Common myeloid progenitor, CD34-positive (primary cell): ENCODE measurements at regions not wholly inside any gene's neighbourhood (a gene's known extent, or its start where the extent isn't known, plus 50 kb on each side); places are given as distances from the start of the nearest gene placed in this dataset.
A peak's percentile ranks its signal among the peaks of the same experiment; 100 is the strongest.

Experiments
- CTCF ChIA-PET: fragments of 350-600 bp; sonication (Branson Sonifier 250); formaldehyde crosslinking; loops from one replicate; lab custom pipeline; 2021; ENCODE audit warnings: antibody characterized with exemption; lab: Charles Lee
- POLR2A ChIA-PET: fragments of 350-600 bp; sonication (Branson Sonifier 250); formaldehyde crosslinking; loops from one replicate; lab custom pipeline; 2021; ENCODE audit warnings: antibody characterized with exemption; lab: Charles Lee
- DNase-seq, 3 donors: peaks; one replicate each; pipeline versions ENCODE4 v3.0.0 to v3.0.0-alpha.2; 2013
- H3K27ac ChIP-seq, 2 experiments: 1 replicate in 1 of 2; 2 replicates in 1 of 2; pipeline ENCODE4 v1.7.0; 2013; ENCODE audit warnings: inconsistent platforms in 2 of 2, low read length in 2 of 2, mild to moderate bottlenecking in 2 of 2, low read depth in 1 of 2, moderate library complexity in 1 of 2; ENCODE audit not compliant: severe bottlenecking in 2 of 2, insufficient read depth in 1 of 2, poor library complexity in 1 of 2
- H3K27me3 ChIP-seq, 5 experiments: replicated peaks in 2 of 5; 1 replicate in 3 of 5; 2 replicates in 2 of 5; pipeline versions ENCODE4 v1.6.1 to v1.7.0; 2013; ENCODE audit warnings: low read length in 4 of 5, mild to moderate bottlenecking in 2 of 5, moderate library complexity in 2 of 5, inconsistent platforms in 1 of 5; ENCODE audit not compliant: insufficient read depth in 5 of 5, control insufficient read depth in 4 of 5
- H3K36me3 ChIP-seq, 4 experiments: 1 replicate in 2 of 4; 2 replicates in 2 of 4; pipeline versions ENCODE4 v1.6.1 to v1.7.0; 2013; ENCODE audit warnings: low read length in 3 of 4, control low read depth in 1 of 4, mild to moderate bottlenecking in 1 of 4; ENCODE audit not compliant: control insufficient read depth in 4 of 4, insufficient read depth in 4 of 4
- H3K4me1 ChIP-seq, 4 experiments: 1 replicate in 3 of 4; 2 replicates in 1 of 4; pipeline versions ENCODE4 v1.6.1 to v1.7.1; 2013; ENCODE audit warnings: low read length in 3 of 4, mild to moderate bottlenecking in 3 of 4, control low read depth in 1 of 4, inconsistent platforms in 1 of 4, moderate library complexity in 1 of 4; ENCODE audit not compliant: control insufficient read depth in 4 of 4, insufficient read depth in 4 of 4; ENCODE audit errors: control extremely low read depth in 1 of 4
- H3K4me3 ChIP-seq, 7 experiments: 1 replicate in 4 of 7; 2 replicates in 3 of 7; pipeline versions ENCODE4 v1.5.1 to v1.7.0; 2013; ENCODE audit warnings: mild to moderate bottlenecking in 7 of 7, low read length in 6 of 7, moderate library complexity in 6 of 7, inconsistent platforms in 2 of 7, low read depth in 2 of 7, control low read depth in 1 of 7; ENCODE audit not compliant: insufficient read depth in 4 of 7, control insufficient read depth in 1 of 7; ENCODE audit errors: extremely low read depth in 1 of 7
- H3K9me3 ChIP-seq, 5 experiments: 1 replicate in 4 of 5; 2 replicates in 1 of 5; pipeline versions ENCODE4 v1.6.1 to v1.7.1; 2013; ENCODE audit warnings: low read length in 4 of 5, mild to moderate bottlenecking in 2 of 5, inconsistent platforms in 1 of 5, low read depth in 1 of 5, moderate library complexity in 1 of 5; ENCODE audit not compliant: control insufficient read depth in 4 of 5, insufficient read depth in 2 of 5; ENCODE audit errors: control extremely low read depth in 1 of 5
- WGBS: methylation state at CpG from one replicate; pipeline ENCODE4 v1.1.5; 2013; ENCODE audit not compliant: insufficient coverage; 5-methylcytosine and 5-hydroxymethylcytosine counted together

DNA sequence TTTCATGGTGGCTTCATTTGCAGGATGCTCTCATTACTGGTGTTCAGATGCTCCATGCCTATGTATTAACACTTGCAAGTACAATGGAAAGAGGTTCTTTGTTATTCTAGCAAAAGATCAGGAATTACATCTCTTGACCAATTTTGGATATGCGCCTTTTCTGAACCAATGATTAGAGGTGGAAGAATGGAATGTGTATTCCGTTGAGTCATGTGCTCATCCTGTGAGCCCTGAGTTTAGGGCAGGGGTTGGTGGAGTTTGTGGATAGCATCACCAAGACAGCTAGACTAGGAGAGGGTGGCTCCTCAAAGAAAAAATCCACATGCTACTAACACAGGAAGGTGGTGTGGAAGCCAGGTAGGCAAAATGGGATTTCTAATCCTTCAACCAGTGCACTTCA, 80.7 kb upstream of the SLC25A26 start:
- ChIA-PET CTCF (no interaction called here), POLR2A (no interaction called here)
- no peak for DNase-seq
- Histone ChIP-seq H3K36me3 (no peaks in the 10 kb centered on the region), H3K9me3 (no peaks in the 10 kb centered on the region), H3K27ac (no peak overlapping the region), H3K4me3 (no peak overlapping the region), H3K4me1 (no peaks in the 10 kb centered on the region), H3K27me3 (peaks cover 0 to 5% (median 4%) of the 10 kb centered on the region in 5 experiments)
- WGBS = no CpG with 5 or more reads among the region's 2 CpGs

DNA sequence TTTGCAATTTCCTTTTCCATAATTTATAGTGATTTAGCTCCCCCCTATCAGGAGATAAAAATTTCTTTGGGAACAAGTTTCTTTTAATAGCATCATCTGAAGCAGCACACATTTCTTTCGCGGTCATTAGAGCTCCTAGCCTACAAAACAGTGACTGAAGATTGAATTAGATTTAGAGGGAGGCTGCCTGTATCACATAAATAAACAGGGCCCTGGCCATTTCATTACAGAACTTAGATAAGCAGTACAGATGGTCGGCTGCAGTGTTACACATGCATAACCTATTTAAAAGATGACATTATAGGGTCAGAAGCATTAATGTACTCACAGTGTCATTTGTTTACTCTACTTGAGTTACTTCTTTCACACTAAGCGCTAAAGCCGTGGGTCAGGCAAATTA, 81.4 kb upstream of the SLC25A26 start:
- Histone ChIP-seq H3K4me3 (no peak overlapping the region), H3K27me3 (peaks cover 0 to 5% (median 4%) of the 10 kb centered on the region in 5 experiments), H3K27ac (no peak overlapping the region), H3K36me3 (no peaks in the 10 kb centered on the region), H3K9me3 (no peaks in the 10 kb centered on the region), H3K4me1 (no peaks in the 10 kb centered on the region)
- no peak for DNase-seq
- WGBS = 80% methylated on average over 3 of the region's 5 CpGs
- ChIA-PET CTCF (interaction anchor here (0.8 to 1.1 kb wide), 3 partner anchors 15 to 354 kb away, joined by 3 read pairs; no protein-coding TSS in a partner anchor), POLR2A (no interaction called here)

DNA sequence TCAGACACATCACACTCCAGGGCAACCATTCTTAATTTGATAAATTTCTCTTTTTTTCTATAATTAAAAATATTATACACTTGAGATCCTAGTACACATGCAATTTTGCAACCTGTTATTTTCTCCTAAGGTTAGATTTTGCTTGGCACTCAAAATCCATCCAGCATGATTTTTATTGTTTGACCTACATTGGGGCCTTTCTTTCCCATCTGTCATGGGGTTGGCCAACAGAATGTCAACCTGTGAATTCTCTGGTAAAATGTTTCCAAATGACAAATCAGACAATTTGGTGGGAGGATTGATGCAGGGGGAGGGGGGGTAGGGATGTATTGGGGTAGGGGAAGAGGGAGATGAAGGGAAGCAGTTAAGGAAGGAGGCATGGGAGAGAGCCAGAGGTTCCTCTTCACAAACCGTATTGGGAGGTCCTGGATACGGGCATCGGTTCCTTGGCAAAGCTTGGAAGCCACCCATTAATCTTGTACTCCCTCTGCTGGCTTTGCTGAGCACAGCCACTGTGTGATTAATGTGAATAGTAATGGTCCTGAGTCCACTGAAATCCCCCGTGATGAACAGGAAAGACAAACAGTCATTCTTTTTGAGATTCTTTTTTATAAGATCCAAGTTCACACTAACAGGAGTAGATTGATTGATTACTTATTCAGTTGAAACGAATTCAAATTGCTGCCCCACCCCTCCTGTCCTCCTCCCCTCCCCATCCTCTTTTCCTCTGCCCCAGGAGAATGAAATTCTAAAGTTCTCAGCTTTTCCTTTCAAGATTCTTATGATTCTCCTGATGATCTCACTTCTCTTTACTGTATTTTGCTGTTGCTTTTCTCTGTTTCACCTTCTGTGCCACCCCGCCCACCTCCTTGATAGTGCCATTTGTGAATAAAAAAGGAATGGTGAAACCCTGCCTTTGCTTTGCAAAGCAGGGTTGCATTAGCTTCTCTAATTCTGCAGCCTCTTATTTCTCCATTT, 82.2 kb upstream of the SLC25A26 start:
- POLR2A ChIA-PET = no interaction called here
- no peaks in the 10 kb centered on the region for H3K36me3 ChIP-seq
- peaks cover 0 to 5% (median 4%) of the 10 kb centered on the region in 5 experiments for H3K27me3 ChIP-seq
- no peak overlapping the region for H3K4me3 ChIP-seq
- H3K27ac ChIP-seq = no peak overlapping the region
- 0% methylated on average over 1 of the region's 6 CpGs for WGBS
- CTCF ChIA-PET = interaction anchor here (0.8 to 1.2 kb wide), 5 partner anchors 15 to 354 kb away, joined by 3 to 5 read pairs (median 3); no protein-coding TSS in a partner anchor
- no peaks in the 10 kb centered on the region for H3K4me1 ChIP-seq
- peak; percentile 23 to 54 (median 40) for DNase-seq
- no peaks in the 10 kb centered on the region for H3K9me3 ChIP-seq

DNA sequence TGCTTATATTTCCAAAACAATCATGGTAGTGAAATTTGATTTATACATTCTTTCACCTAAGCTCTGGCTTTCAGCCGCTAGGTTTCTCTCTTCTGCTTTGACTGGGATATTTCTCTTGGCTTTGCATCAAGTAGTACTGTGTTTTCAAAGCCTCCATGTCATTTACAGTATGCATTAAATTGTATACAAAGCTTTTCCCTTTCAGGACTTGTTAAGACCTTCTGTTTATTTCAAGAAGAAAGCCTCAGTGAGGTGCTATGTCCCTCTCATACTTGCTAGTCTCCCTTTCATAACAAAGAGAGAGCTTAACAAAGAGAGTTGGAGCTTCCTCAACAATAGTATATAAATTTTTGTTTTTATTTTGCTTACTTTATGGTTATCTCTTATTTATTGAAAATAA, 84.2 kb upstream of the SLC25A26 start:
- Histone ChIP-seq H3K36me3 (no peaks in the 10 kb centered on the region), H3K4me3 (no peak overlapping the region), H3K27ac (no peak overlapping the region), H3K4me1 (no peaks in the 10 kb centered on the region), H3K27me3 (peaks cover 0 to 5% (median 3%) of the 10 kb centered on the region in 5 experiments), H3K9me3 (no peaks in the 10 kb centered on the region)
- no peak for DNase-seq
- CTCF ChIA-PET = interaction anchor here (0.6 to 1.5 kb wide), 6 partner anchors 11 to 117 kb away, joined by 3 to 5 read pairs (median 3); no protein-coding TSS in a partner anchor
- WGBS = no CpG with 5 or more reads among the region's 1 CpG
- POLR2A ChIA-PET = interaction anchor here (0.7 kb wide), 1 partner anchor 12 kb away, joined by 5 read pairs; no protein-coding TSS in a partner anchor

DNA sequence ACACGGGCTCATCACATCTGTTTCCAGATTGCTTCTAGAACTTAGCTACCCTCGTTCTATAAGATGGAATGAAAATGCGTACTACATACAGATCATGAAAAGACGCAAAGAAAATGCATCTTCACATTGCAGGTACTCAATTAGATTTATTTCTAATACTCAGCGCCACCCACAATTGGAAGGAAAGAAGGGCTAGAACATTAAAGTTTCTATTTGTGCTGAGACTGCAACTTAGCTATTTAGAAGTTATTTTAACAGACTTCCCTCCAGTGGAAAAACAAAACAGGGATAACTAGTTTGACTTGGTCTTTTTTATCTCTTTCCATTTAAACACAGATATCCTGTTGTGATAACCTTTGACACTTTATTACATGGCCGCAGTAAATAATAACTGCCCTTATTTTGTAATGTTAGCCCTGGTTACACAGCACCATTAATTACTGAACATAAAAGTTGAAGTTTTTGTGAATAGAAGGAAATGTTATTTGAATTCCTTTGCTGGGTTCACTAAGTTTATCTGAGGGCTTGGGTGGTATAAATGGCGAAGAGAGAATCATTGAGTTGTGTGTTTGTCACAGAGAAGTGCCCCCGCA, 86.9 kb upstream of the SLC25A26 start:
- no peak for DNase-seq
- Histone ChIP-seq H3K9me3 (no peaks in the 10 kb centered on the region), H3K4me3 (no peak overlapping the region), H3K4me1 (no peaks in the 10 kb centered on the region), H3K27ac (no peak overlapping the region), H3K27me3 (no peaks in the 10 kb centered on the region), H3K36me3 (no peaks in the 10 kb centered on the region)
- ChIA-PET CTCF (no interaction called here), POLR2A (no interaction called here)
- WGBS = 100% methylated on average over 3 of the region's 8 CpGs

DNA sequence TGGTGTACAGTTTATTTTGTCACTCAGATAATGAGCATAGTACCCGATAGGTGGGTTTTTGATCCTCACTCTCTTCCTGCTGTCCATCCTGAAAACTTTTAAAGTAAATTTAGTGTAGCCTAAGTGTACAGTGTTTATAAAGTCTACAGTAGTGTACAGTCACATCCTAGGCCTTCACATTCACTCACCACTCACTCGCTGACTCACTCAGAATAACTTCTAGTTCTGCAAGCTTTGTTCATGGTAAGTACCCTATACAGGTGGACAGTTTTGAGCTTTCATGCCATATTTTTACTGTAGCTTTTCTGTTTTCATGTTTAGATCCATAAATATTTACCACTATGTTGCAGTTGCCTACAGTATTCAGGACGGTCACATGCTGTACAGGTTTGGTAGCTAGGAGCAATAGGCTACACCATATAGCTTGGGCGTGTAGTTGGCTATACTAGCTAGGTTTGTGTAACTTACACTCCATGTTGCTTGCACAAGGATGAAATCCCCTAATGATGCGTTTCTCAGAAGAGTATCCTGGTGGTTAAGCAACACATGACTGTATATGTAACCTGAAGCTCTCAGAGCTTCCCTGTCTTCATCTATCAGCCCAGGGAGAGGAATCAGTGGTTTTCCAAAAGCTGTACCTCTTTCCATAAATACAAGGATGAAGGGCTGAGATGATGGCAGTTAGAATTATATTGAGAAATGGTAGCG, 87.6 kb upstream of the SLC25A26 start:
- H3K4me3 ChIP-seq = no peak overlapping the region
- no peaks in the 10 kb centered on the region for H3K36me3 ChIP-seq
- no peaks in the 10 kb centered on the region for H3K9me3 ChIP-seq
- H3K4me1 ChIP-seq = no peaks in the 10 kb centered on the region
- no peak overlapping the region for H3K27ac ChIP-seq
- 100% methylated on average over 5 of the region's 6 CpGs for whole genome bisulfite sequencing
- no peaks in the 10 kb centered on the region for H3K27me3 ChIP-seq
- ChIA-PET POLR2A (no interaction called here), CTCF (no interaction called here)
- DNase-seq = no peak
